HG02943 (cell line): ENCODE measurements at regions not wholly inside any gene's neighbourhood (a gene's known extent, or its start where the extent isn't known, plus 50 kb on each side); places are given as distances from the start of the nearest gene placed in this dataset.

ENCODE experiments used
- ATAC-seq: cut with Tn5 transposase; IDR thresholded peaks from one replicate; pipeline ENCODE4 v1.9.1; 2021; ENCODE audit warnings: mild to moderate bottlenecking, low read depth, moderate library complexity; ENCODE audit not compliant: unreplicated experiment

DNA sequence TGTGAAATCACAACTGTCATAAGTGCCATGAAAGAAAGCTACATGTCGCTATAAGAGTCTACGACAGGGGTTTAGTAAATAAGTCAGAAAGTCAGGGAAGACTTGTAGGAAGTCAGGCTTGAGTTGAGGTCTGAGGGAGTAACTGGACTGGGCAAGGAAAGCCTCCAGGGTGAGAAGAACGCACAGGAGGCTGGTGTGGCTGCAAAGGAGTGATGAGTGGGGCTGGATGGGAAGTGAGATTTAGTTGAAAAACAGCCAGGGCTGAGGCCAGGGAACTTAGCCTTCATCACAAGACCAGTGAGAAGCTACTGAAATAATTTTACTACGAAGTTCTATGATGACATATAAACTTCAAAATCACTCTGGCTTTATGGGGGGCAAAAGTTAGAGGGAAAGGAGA lies 763.7 kb upstream of the PHF14 start:
- no peak for ATAC-seq

DNA sequence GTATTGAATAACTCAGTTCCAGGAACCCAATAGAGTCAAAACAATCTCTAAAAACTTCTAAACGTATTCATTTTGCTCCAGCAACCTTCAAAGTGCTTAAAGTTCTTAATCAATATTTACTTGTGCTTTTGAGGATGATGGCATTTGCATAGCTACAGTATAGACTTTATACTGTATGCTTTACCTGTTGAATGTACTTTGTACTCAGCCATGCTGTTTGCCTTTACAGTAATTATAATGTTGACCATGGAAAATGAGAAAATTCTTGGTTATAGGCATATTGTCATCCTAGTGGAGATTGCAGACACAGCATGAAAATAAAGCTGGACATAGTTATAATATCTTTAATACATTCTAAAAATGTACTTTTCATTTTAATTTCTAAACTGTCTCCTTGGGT lies 762.7 kb upstream of the PHF14 start:
- no peak for ATAC-seq

DNA sequence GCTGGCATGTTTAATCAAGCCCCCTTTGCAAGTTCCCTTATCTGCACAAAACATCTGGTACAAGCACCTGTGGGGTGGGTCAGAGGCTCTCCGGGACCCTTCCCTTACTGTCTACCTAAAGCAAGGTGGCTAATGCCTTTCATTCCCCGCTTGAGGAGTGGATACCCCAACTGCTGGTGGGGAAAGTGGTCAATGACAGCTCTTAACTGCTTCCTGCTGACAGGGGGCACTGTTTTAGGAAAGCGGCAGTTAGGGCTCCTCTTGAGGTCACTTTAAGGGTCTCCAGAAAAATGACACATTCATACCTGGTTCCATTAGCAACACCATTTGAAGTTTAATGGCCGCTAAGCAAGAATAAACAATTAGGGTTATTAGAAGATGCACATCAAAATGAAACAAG lies 761.8 kb upstream of the PHF14 start:
- no peak for ATAC-seq

DNA sequence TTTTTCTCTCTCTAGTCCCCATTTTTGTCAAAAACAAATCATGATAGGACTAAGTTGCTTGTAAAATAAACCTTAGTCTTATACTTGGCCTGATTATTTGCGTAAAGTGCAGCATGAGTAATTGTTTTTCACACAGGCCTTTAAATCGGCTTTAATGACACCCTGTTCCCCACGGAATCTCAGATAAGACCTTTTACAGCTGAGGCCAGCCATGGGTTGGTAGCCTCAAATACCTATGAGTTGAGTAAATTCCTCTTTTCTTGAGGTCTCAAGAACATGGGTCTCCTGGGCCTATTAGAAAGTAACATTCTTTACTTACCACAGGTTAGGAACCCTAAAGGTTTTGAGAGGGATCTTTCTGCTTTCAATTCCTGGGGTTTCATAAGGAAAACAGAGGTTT lies 761.0 kb upstream of the PHF14 start:
- no peak for ATAC-seq

DNA sequence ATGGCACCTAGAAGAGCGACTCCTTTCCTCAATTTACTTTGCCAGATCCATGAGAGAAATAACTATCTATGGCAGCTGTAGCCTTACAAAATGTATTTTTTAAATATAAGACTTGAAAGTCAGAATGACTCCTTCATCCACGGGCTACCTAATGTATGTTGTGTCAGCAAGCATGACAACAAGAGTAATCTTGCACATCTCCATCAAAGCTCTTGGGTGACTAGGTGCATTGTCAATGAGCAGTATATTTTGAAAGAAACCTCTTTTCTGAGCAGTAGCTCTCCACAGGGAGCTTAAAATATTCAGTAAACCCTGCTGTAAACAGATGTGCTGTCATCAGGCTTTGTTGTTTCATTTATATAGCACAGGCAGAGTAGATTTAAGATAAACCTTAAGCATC lies 757.2 kb upstream of the PHF14 start:
- no peak for ATAC-seq

DNA sequence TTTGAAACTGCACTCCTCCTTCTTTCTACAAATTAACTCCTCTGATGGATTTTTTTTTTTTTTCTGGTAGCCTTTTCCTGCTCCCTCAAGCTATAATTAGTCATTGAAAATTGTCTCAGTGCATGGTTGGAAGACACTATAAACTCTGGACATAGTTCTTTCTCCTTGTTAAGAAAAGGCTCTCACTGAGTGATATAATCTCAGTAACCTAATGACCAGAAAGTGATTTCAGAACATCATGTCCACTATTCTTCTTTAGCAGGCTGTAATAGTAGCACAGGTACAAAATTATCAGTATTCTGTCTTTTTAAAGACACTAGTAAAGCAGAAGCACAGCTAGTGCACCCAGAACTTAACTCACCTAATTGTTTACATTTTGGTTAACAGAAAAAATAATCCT lies 752.6 kb upstream of the PHF14 start:
- no peak for ATAC-seq

DNA sequence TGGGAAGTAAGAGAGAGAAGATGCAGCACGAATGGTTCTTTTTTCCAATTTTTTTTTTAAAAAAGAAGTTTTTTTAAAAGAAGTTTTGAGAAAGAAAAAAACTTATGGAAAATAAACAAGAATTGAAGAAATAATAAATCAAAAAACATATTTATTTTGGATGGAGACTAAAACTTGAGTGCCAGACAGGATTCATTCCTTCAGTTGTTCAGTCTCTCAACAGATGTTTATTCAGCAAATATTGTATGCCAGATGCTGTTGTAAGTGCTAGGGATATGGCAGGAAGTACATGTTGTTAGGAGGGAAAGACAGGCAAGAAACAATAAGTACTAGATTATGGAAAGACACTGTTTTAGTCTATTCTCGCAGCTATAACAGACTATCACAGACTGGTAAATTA lies 750.7 kb upstream of the PHF14 start:
- ATAC-seq: no peak

DNA sequence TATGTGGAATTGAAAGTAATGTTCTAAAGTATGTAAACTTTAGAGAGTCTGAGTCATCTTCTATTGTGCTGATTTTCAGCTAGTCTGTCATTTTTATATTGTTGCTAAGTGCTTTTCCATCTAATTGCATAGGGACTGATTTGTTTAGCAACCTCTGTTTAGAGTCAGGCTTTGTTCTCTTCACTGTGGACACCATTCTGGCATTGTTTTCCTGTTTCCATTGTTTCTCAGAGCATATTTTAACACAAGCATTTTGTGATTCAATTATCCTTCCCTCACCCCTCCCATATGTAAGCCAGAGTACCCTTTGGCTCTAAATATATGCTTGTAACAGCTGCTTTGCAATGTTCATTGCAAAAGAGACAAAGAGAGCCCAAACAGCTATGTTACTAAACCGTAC lies 748.4 kb upstream of the PHF14 start:
- no peak for ATAC-seq

DNA sequence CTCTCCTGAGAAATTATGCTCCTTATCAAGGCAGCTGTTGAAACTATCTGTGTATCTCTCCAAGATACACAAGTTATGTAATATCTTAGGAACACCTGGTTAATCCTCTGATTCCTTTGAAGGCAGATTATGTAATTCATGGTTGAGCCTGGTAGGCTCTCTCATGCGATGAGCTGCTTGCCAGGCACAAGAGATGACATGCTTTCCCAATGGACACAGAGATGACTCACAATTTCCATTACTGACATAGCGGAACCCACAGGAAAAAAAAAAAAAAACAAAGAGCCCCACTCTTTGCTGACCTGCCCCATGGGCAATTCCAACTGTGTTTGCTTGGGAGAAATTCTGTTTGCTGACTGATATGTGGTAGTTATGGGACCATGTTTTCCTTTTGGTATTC lies 736.4 kb upstream of the PHF14 start:
- ATAC-seq: no peak

DNA sequence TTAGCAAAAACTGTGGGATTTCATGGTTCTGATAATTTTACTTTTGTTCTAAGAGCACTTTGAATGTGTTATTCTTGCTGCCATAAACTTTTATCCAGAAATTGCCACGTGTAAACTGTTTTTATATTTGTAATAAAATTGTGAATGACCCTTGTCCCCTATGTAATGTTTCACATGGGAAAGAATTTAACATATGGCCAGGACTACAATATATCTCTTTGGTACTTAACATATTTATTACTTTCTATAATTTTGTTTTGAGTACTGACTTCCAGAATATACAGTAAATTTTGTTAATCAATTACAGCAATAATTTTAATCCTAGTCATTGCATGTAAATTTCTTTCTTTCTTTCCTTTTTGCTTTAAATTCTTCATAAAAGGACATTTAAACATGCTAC lies 735.0 kb upstream of the PHF14 start:
- no peak for ATAC-seq

DNA sequence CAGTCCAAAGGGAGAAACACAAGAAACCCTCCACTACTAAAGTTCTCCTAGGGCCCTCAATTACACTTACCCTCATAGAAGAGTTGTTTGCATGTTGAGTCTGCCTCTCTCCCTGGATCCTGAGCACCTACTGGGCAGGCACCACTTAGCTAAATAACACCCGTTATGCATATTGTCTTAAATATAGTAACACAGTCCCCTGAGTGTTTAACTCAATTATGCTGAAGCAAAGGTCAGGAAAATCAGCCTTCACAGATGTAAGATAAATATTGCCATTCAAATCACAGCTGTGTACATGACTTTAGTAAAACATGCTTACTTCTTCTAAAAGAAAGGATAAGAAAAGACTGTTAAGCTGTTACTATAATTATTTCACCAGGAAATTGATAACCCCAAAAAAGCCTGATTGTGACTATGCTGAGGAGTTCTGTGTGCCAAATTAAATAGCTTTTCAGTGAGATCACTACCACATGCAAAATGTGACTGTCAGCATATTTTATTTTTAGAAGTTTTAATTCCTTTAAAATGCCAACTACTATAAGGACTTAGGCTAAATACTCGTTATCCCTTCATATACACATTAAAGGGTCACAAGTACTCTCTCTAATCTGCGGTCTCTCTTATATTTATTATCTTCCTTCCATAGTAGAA lies 733.9 kb upstream of the PHF14 start:
- ATAC-seq: no peak

DNA sequence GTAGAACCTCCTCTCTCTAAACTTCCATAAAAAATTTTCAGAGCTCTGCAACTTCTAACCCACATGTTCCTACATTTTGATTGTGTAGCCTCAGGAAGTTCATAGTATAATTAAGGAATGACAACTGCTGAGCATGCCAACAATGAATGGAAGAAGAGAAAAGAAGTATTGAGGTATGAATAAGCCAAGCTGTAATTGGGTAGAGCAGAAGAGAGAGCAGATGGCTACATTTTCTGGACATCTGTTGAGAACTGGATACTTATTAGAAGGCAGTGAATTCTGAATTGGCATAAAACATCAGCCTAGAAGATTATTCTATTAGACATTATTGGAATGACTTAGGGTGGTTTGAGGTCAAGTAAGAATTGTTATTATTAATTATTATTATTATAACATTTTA lies 728.3 kb upstream of the PHF14 start:
- ATAC-seq: no peak

DNA sequence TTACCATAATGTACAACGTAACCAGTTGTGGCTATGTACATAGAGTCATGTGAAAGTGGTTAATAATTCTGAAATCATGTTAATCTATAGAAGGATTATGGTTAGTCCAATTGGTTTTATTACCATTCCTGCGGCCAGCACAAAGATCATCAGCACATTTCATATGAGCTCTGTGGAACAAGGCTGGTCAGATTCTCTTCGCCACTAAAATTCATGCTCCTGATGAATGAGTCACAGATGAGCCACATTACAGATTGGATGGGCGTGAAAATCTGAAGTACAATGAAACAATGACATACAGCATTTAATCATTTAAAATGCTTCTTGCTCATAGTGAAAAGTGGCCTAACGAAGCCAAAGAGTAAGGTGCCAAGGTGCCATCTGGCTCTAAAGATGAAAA lies 716.2 kb upstream of the PHF14 start:
- no peak for ATAC-seq

DNA sequence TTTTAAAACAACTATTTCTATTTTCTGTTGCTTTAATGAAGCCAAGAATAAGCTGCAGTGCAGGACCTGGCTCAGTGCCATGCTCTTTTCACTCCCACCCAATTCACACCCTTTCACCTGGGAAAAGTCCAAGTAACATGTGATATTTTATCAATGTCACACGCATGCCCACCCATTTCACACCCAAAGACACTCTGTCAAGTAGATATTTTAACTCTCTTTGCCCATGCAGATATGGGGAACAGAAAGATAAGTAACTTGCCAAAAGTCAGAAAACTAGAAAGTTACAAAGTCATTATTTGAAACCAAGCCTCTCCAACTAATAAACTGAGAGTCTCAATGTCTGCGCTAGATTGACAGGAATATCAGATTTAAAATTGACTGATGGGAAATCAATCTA lies 706.7 kb upstream of the PHF14 start:
- no peak for ATAC-seq

DNA sequence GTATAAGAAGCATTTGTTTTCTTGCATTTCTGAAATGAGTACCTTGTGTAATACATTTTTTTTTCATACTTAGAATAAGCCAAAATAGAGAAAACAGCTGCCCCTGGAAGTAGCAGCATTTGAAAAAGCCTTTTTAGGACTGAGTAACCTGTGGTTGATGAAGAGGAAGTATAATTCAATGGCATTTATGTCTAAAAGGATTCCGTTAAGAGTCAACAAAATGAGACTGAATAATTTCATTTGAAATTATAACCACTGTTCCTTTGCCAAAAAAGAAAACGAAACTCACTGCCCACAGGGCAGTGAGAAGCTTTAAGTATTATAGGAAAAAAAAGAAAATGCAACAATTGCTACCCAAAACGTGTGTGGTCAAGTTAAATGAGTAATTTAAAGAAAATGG lies 705.6 kb upstream of the PHF14 start:
- no peak for ATAC-seq

DNA sequence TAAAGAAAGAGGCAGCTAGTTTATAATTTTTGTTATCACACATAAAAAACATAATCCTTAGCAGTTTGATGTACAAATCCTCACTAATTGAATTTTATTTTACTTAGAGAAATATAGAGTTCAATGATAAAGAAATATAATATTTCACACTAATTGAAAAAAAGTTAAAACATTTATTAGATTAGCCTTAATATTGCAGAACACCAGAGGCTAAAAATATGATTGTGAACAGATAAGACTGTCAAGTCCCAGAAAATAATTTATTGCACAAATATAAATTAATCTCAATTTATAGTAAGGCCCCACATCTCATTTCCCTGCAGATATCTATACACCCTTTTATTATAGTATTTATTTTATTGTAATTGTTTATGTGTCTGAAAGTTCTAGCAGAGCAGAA lies 690.8 kb upstream of the PHF14 start:
- ATAC-seq: no peak

DNA sequence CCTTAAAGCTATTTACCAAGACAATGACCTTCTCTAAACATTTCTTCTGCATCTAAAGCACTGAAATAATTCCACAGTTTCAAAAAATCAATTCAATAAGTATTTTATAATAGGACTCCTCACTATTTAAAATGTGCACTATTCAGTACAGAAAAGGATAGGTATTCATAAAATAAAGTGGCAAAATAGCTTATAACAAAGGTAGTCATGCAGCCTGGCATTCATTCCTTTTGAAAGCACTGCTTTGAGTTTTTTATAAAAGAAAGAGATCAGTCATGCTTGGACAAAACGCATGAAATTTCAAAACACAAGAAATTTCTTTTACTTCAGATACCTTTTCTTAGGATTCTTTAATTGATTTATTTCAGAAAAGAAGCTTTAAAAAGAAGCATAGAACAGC lies 689.7 kb upstream of the PHF14 start:
- no peak for ATAC-seq

DNA sequence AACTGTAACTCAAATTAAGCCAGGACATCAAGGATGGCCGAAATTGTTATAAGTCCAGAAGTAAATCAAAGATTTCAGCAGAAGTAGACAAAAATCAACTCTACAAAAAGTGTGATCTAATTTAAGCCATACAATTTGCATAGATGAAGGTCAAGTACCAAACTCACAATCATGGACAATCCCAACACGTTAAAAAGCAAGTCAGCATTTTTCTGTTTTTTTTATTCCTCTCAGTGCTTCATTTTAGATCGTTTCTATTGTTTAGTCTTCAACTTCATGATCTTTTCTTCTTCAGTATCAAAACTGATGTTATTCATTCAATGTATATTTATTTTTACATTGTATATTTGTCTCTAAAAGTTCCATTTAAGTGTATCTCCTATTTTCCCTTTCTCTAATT lies 674.3 kb upstream of the PHF14 start:
- no peak for ATAC-seq

DNA sequence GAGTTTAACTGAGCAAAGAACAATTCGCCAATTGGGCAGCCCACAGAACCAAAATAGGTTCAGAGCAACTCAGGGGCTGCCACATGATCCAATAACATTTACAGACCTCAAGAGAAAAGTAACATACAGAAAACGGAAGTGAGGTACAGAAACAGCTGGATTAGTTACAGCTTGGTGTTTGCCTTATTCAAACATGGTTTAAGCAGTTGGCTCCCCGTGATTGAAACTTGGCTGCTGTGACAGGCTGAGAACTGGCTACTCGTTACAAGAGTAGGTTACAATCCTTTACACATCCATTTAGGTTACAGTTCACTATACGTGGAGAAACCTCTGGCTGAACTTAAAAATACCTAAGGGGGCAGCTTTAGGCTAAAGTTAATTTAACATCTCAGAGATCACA lies 673.1 kb upstream of the PHF14 start:
- ATAC-seq: no peak

DNA sequence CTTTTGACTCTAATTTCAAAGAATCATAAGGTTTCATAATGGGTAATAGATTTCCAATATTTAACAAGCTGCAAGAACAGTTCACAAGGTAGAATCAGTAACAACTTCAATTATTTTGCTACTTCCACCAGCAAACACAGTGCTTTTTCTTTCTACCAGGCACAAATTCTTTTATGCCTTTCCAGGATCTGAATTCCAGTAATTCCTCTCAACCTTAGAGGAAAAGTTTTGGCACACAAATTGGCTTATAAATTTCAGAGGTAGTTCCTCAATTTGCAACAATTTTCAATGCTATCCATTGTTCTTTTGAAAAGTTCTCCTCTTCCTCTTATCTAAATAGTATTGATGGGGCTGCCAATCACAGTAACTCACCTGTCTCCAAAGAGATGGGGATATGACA lies 665.4 kb upstream of the PHF14 start:
- no peak for ATAC-seq

DNA sequence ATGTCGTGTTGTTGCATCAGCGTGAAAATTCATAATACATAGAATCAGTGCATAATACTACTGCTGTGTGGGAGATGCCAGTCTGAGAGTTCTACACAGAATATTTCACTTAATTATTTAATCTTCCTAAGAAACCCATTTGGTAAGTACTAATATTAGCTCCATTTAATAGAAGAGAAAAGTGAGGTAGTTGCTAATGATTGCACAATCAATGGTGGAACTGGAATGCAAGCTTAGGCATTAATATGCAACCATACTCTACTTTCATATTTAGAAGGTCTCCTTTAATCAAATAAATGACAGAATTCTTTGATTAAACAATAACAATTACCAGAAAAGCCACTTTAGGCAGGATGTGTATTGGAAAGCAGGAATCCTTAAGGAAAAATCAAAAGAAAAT lies 660.7 kb upstream of the PHF14 start:
- ATAC-seq: no peak

DNA sequence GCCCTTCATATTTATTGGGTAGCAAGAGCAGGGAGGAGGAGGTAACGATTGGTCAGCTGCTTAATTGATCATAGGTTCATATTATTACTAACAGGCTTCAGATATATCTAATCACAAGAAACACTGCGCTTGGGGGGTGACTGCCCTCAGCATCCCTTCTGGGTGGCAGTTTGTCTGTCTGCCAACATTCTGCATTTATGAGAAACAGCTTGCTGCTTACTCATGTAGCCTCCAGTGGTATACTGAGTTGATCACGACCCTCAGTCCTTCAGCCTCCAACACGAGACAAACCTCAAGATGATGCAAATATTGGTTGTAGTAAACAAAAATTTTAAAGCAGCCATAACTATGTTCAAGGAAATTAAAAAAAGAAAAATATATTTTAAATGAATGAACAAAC lies 657.8 kb upstream of the PHF14 start:
- no peak for ATAC-seq

DNA sequence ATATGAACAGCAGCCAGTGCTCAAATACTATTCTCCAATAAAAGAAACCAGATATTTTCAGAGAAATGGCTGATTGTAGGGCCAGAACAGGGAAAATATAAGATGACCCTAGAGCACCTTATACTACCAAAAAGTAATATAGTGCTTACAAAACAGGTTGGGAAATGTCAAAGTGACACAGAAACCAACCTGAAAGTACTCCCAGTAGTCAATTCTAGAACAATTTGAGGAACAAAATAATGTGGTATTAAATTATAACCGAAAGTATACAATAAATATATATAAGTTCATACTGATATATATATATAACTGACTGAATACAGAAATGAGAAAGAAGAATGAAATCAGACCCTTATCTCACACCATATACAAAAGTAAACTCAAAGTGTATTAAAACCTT lies 657.2 kb upstream of the PHF14 start:
- no peak for ATAC-seq
